ENCODE measurements at regions not wholly inside any gene's neighbourhood (a gene's known extent, or its start where the extent isn't known, plus 50 kb on each side); places are given as distances from the start of the nearest gene placed in this dataset.

DNA sequence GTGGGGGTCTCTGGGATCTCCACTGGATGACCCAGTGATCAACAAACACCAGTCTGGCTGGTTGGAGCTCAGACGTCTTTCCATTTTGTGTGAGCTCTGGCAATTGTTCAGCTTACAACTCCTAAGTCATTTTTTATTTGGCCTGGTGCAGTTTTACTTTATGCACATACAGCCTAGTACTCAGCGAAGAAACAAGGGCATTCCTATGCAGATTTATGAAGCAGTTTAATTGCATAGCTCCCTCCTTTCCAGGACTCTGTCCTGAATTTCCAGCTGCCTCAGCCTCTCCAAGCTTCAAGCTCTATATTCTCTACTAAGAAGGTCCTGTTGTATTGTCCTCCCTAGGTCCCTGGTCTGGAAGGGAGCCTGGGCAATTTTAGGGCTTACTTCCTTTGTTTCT is 145.6 kb upstream of the GALNT17 start:
- no peak for DNase-seq (ENCODE audit: low read depth in 2 of 2)

DNA sequence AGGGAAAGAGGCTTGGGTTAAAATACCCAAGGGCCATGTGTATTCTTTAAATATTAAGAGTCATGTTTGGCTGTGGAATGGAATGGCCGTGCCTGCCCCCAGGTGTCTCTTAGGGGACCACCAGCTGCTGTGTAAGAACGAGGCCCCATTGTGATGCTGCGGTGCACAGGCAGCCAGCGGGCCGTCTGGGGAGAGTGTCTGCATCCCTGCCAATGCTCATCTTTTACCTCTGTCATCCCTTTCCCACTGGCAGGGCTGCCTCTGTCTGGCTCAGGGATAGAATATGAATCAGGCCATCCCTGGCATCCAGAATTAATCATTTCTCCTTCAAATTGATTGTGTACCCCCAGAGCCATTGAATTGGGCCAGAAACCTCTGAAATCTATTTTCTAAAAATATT is 137.8 kb upstream of the GALNT17 start:
- DNase-seq (ENCODE audit: low read depth in 2 of 2), result no peak

DNA sequence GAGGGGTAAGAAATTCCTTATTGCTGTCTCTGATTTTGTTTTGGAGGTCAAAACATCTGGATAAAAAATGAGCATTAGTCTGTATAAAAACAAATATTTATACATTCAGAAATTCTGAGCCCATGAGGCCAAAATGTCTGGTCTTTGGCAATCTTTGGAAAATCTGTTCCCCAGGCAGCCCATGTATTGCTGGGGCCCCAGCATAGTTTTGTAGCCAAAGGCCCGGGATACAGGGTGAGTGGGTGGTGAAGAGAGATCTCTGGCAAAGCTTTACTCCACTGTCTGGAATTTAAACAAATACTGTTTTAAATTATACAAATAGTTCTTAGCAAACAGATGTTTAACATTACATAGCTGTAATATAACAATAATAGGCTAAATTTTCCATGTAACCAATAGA is 134.7 kb upstream of the GALNT17 start:
- DNase-seq (ENCODE audit: low read depth in 2 of 2), result no peak

DNA sequence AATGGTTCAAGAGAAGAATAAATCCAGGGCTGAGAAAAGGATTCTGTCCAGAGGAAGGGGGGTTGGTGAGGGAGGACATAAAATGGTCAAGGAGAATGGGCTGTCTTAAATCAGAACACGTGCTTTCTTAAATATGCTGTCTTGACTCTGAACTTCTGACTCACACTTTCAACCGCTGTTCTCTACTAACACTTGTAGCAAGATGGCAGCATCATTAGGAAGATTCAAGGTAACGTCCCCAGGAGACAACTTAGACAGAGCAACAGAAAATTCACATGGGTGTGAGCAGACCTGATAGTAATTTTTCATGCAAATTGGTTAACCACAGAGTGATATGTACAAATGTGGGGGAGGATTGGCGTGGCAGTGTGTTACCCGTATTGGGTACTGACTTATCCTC is 126.8 kb upstream of the GALNT17 start:
- no peak for DNase-seq (ENCODE audit: low read depth in 2 of 2)

DNA sequence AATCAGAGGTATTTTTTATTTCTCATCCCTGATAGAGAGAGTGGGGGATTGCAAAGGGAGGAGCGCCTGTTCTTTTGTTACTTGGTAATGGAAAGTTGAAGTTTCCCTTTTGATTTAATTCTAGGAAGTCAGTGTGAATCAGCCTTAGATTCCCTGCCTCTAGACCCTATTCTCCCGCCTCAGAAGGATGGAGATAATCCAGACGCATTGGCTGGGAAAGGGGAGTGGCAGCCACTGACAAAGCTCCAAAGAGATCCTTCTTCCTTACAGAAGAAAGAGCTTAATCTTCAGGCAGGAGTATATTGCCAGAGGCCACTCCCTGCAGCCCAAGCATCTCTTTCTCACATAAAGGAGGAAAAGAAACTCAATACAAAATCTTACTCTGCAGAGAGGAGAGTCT is 122.3 kb upstream of the GALNT17 start:
- no peak for DNase-seq (ENCODE audit: low read depth in 2 of 2)

DNA sequence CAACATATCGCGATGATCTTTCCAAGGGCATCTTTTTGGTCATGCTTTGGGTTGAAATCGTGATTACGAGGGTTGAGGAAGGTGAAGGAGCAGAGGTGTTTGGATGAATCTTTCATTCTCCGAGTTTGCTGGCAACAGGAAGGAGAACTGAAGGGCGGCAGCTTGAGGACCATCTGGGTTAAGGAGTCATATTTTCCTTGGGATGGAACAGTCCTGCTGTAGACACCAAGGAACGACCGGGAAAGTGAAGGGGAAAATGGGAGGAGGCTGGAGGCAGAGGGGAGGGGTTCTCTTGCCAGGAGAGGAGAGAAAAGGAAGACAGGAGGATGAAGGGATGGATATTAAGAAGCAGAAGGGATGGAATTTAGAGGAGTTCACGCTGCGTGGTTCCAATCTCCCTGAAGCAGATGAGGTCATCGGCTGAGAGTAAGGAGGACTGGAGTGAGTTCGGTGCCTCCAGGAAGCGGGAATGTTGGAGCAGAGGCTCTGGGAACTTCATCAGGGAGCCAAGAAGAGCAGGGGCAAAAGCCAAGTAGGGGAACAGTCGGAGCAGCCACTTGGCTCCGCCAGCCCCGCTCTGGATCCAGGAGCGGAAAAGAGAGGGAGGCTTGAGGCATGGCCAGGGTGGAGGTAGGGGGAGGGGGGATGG is 116.6 kb upstream of the GALNT17 start:
- DNase-seq (ENCODE audit: low read depth in 2 of 2), result no peak

DNA sequence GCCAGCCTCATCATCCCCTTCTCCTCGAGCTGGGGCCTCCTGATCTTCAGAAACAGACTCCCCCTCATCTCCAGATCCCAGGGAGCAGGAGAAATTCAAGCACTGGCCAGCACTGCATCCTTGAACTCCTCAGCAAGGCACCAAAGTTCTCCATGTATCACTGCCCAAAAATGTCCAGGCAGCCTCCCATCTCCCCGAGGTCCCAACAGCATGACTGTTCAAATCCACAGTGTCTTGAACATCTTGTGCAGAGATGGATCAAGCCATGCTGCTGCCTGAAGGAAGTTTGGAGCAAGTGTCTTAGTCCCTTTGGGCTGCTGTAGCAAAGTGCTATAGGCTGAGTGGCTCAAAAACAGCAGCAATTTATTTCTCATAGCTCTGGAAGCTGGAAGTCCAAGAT is 115.5 kb upstream of the GALNT17 start:
- DNase-seq (ENCODE audit: low read depth in 2 of 2), result no peak

DNA sequence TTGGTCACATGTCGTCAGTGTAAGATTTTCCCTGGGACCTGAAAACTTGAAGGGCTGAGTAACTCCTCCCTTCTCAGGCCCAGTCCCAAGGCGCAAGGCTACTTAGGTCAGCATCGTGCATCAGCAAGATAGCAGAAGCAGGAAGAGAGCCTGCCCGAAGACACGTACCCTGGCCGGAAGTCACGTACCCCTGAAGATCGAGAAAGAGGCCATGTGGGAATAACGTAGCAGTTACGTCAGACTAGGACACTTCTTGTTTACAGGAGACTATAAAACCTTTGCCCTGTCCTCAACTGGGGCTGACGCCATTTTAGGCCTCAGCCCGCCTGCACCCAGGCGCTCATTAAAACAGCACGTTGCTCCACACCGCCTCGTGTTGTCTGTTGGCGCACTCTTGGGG is 114.3 kb upstream of the GALNT17 start:
- no peak for DNase-seq (ENCODE audit: low read depth in 2 of 2)

DNA sequence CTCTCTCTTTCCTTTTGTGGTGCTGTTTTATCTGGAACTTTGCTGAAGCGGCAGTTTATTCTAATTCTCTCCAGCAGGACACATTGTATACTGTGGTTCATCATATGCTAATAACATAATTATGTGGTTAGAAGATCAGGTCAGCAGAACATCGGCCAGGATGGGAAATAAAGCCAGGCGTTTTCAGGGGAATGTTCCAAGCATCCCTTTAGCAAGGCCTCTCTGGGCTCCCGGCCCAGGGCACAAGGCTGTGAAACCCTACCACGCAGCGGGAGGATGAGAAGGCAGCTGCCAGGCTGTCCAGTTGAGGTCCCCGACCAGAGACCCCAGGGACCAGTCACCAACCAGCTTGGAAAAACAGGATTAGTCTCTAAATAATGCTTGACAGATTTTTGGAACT is 112.2 kb upstream of the GALNT17 start:
- no peak for DNase-seq (ENCODE audit: low read depth in 2 of 2)

DNA sequence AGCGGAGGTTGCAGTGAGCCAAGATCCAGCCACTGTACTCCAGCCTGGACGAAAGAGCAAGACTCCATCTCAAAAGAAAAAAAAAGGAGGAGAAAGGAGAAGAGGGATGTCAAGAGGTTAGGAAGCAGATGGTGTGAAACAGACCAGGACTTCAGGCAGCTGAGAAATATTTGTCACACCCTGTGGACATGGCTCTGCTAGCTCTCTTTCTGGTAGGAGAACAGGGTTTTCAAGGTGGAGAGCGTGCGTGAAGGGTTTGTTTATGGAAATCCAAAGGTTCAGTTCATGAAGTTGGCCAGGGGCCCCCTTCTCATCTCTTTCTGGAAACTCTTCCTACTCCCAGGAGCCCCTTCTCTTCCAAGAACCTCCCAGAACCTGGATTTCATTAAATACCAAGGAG is 110.8 kb upstream of the GALNT17 start:
- no peak for DNase-seq (ENCODE audit: low read depth in 2 of 2)

DNA sequence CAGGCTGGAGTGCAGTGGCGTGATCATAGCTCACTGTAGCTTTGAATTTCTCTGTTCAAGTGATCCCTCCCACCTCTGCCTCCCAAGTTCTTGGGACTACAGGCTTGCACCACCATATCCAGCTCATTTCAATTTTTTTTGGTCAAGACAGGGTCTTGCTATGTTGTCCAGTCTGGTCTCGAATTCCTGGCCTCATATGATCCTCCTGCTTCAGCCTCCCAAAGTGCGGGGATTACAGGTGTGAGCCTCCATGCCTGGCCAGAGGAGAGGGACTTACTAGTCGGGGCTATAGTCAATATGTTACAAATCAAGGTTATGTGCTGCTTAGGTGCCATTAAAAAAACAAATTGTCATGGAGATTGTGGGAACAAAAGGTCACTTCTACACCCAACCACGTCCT is 105.3 kb upstream of the GALNT17 start:
- DNase-seq (ENCODE audit: low read depth in 2 of 2), result no peak

DNA sequence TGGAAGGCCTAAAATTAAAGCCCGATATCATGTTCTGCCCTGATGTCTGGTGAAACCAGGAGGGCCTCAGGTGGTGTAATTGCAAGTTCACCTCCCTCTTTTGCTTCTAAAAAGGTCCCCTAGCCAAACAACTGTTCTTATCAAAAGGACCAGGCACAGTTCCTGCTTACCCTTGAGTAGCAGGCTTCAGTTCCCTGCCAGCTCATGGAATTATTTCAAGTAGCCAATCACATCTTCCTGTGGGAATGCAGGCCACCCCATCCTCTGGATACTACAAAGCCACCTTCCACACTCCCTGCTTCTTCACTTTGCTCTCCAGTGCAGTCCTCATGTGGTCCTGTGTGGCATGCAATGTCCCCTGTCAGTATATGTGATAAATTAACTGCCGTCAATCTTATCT is 97.7 kb upstream of the GALNT17 start:
- no peak for DNase-seq (ENCODE audit: low read depth in 2 of 2)

DNA sequence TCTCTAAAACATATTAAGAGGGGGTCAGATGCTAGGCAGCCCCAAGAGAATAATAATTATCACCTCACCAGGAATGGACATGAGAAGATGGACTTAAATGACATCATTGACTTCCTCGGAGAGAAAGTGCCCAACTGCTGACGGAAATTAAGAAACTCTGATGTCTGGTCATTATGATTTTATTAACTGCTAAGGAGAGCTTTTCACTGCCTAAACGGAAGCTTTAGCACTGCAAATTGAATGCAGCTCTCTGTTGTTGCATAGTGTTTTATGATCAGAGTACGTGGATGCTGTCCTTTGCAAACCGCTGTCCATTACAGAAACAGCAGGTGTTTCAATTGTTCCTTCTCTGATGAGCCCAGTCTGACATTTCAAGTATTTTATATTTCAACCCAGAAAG is 89.4 kb upstream of the GALNT17 start:
- no peak for DNase-seq (ENCODE audit: low read depth in 2 of 2)

DNA sequence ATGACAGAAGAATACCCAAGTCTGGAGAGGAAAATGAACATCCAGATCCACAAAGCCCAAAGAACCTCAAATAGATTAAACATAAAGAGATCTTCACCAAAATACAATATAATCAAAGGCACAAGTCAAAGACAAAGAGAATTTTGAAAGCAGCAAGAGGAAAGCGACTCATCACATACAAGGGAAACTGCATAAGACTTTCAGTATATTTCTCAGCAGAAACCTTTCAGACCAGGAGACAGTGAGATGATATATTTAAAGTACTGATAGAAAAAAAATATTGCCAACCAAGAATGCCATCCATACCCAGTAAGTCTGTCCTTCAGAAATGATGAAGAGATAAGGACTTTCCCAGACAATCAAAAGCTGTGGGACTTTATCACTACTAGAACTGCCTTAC is 81.5 kb upstream of the GALNT17 start:
- DNase-seq (ENCODE audit: low read depth in 2 of 2), result no peak

DNA sequence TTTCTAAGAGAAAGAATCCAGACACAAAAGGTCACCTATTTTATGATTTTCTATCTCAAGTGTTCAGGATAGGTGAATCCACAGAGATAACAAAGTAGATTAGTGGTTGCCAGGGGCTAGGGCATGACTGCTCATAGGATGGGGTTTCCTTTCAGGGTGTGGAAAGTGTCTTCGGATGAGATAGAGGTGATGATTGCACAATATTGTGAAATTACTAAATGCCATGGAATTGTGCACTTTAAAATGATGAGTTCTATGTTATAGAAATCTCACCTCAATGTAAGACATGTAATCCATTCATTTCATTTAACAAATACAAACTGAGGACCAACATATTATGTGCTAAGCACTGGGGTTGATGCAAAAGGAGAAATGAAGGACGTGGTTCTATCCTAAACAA is 76.4 kb upstream of the GALNT17 start:
- DNase-seq (ENCODE audit: low read depth in 2 of 2), result no peak

DNA sequence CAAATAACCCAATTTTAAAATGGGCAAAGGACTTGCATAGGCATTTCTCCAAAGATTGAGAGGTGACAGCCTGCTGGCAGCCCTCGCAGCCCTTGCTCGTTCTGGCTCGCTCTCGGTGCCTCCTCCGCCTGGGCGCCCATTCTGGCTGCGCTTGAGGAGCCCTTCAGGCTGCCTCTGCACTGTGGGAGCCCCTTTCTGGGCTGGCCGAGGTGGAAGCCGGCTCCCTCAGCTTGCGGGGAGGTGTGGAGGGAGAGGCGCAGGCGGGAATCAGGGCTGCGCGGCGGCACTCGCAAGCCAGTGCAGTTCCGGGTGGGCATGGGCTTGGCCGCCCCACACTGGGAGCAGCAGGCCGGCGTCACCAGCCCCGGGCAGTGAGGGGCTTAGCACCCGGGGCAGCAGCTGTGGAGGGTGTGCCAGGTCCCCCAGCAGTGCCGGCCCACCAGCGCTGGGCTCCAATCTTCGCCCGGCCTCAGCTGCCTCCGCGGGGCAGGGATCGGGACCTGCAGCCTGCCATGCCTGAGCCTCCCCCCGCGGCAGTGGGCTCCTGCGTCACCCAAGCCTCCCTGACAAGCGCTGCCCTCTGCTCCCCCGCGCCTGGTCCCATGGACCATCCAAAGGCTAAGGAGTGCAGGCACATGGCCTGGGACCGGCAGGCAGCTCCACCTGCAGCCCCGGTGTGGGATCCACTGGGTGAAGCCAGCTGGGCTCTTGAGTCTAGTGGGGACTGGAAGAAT is 54.0 kb upstream of the GALNT17 start:
- DNase-seq (ENCODE audit: low read depth in 2 of 2), result no peak
